SU-DHL-6 (cell line): ENCODE measurements at regions not wholly inside any gene's neighbourhood (a gene's known extent, or its start where the extent isn't known, plus 50 kb on each side); places are given as distances from the start of the nearest gene placed in this dataset.

Source experiments
- H2AFZ ChIP-seq: fragments of 200-600 bp; sonication (generic); 2 replicates; pipeline ENCODE4 v1.6.1; 2014; ENCODE audit warnings: low read depth, mild to moderate bottlenecking, moderate library complexity, mixed read lengths, antibody characterized with exemption, low read length; ENCODE audit not compliant: severe bottlenecking
- H3F3A ChIP-seq: fragments of 200-600 bp; shearing (Covaris generic); 2 replicates; pipeline ENCODE4 v1.6.0; 2016; ENCODE audit warnings: antibody characterized with exemption, mild to moderate bottlenecking; ENCODE audit not compliant: insufficient read depth
- H3K27ac ChIP-seq: fragments of 200-600 bp; sonication (generic); 2 replicates; pipeline ENCODE4 v1.5.1; 2016; ENCODE audit warnings: low read depth, mild to moderate bottlenecking, low read length, moderate library complexity, mixed read lengths
- H3K27me3 ChIP-seq: fragments of 200-600 bp; sonication (generic), shearing (Covaris generic); 2 replicates; pipeline ENCODE4 v1.6.0; 2014; ENCODE audit warnings: mild to moderate bottlenecking, low read length
- H3K36me3 ChIP-seq: fragments of 200-600 bp; sonication (generic); 2 replicates; pipeline ENCODE4 v1.6.1; 2014; ENCODE audit warnings: mild to moderate bottlenecking, low read length, mixed read lengths
- H3K4me2 ChIP-seq: fragments of 300-600, 200-600 bp; shearing (Covaris generic), sonication (generic); 2 replicates; pipeline ENCODE4 v1.6.0; 2014; ENCODE audit warnings: low read length, low read depth, mild to moderate bottlenecking; ENCODE audit not compliant: poor library complexity, severe bottlenecking
- H3K4me3 ChIP-seq: fragments of 200-600 bp; sonication (generic); 2 replicates; pipeline ENCODE4 v1.5.1; 2014; ENCODE audit warnings: antibody characterized with exemption, low read length, mild to moderate bottlenecking, mixed read lengths; ENCODE audit not compliant: insufficient read depth, poor library complexity, severe bottlenecking
- H3K79me2 ChIP-seq: fragments of 200-600 bp; sonication (generic); 2 replicates; pipeline ENCODE4 v1.6.1; 2014; ENCODE audit warnings: mild to moderate bottlenecking, low read length, moderate library complexity; ENCODE audit not compliant: insufficient read depth
- H3K9ac ChIP-seq: fragments of 200-600 bp; sonication (generic); 2 replicates; pipeline ENCODE4 v1.7.0; 2014; ENCODE audit warnings: mild to moderate bottlenecking, low read length
- H3K9me2 ChIP-seq: fragments of 200-600 bp; sonication (generic); replicated peaks from 2 replicates; pipeline ENCODE4 v1.6.1; 2014; ENCODE audit warnings: low read length; ENCODE audit not compliant: insufficient read depth
- H3K9me3 ChIP-seq: fragments of 200-600 bp; sonication (generic); 2 replicates; pipeline ENCODE4 v1.6.1; 2014; ENCODE audit warnings: low read length, mixed read lengths; ENCODE audit not compliant: insufficient read depth
- H4K20me1 ChIP-seq: fragments of 200-600 bp; sonication (generic); 2 replicates; pipeline ENCODE4 v1.6.1; 2014; ENCODE audit warnings: low read depth, mild to moderate bottlenecking, antibody characterized with exemption, low read length, moderate library complexity, mixed read lengths
- CTCF ChIP-seq: fragments of 200-600 bp; sonication (generic); IDR thresholded peaks from one replicate; pipeline ENCODE4 v1.5.1; 2017; ENCODE audit warnings: antibody characterized with exemption, mild to moderate bottlenecking, low read length, moderate library complexity; ENCODE audit not compliant: insufficient read depth, poor library complexity, severe bottlenecking
- EZH2phosphoT487 ChIP-seq: fragments of 200-600 bp; sonication (generic), shearing (Covaris generic); conservative IDR thresholded peaks from 2 replicates; pipeline ENCODE4 v1.6.1; 2018; ENCODE audit warnings: mild to moderate bottlenecking, antibody characterized with exemption, low read length, moderate library complexity, mixed read lengths

GRCh38 chr4:22312113-22312512, 203.8 kb downstream of the ADGRA3 start:
- no peak overlapping the region for H3K27ac ChIP-seq
- no peaks in the 10 kb centered on the region for H3K9me3 ChIP-seq
- H3K4me3 ChIP-seq: no peak overlapping the region
- no peak overlapping the region for H2AFZ ChIP-seq
- no peaks in the 10 kb centered on the region for H3K9me2 ChIP-seq
- no peaks in the 10 kb centered on the region for H3K27me3 ChIP-seq
- no peaks in the 10 kb centered on the region for H4K20me1 ChIP-seq
- no peaks in the 10 kb centered on the region for H3K36me3 ChIP-seq
- H3K4me2 ChIP-seq: no peak overlapping the region
- H3K79me2 ChIP-seq: no peaks in the 10 kb centered on the region
- no peak overlapping the region for H3K9ac ChIP-seq
- H3F3A ChIP-seq: no peaks in the 10 kb centered on the region
- TF ChIP-seq EZH2phosphoT487 (no peak), CTCF (no peak)

GRCh38 chr4:22301253-22301652, 214.6 kb downstream of the ADGRA3 start:
- no peak for TF ChIP-seq CTCF
- TF ChIP-seq EZH2phosphoT487: no peak

GRCh38 chr4:22299678-22300077, 216.2 kb downstream of the ADGRA3 start:
- Histone ChIP-seq H3K4me3 (no peak overlapping the region), H3F3A (no peaks in the 10 kb centered on the region), H3K4me2 (no peak overlapping the region), H3K36me3 (no peaks in the 10 kb centered on the region), H2AFZ (no peak overlapping the region), H3K9me2 (no peaks in the 10 kb centered on the region), H3K79me2 (no peaks in the 10 kb centered on the region), H3K9me3 (no peaks in the 10 kb centered on the region), H3K27ac (no peak overlapping the region), H3K9ac (no peak overlapping the region), H4K20me1 (no peaks in the 10 kb centered on the region), H3K27me3 (no peaks in the 10 kb centered on the region)
- TF ChIP-seq CTCF (no peak), EZH2phosphoT487 (no peak)

More at GRCh38 chr4:22301253-22301652, 214.6 kb downstream of the ADGRA3 start:
- Histone ChIP-seq H3K27me3 (no peaks in the 10 kb centered on the region), H4K20me1 (no peaks in the 10 kb centered on the region), H3F3A (no peaks in the 10 kb centered on the region), H3K27ac (no peak overlapping the region), H3K36me3 (no peaks in the 10 kb centered on the region), H3K4me2 (no peak overlapping the region), H3K9ac (no peak overlapping the region), H3K4me3 (no peak overlapping the region), H3K9me2 (no peaks in the 10 kb centered on the region), H3K79me2 (no peaks in the 10 kb centered on the region), H3K9me3 (no peaks in the 10 kb centered on the region), H2AFZ (no peak overlapping the region)

GRCh38 chr4:22287631-22288030, 228.2 kb downstream of the ADGRA3 start:
- H3K9ac ChIP-seq: no peak overlapping the region

More at GRCh38 chr4:22287631-22288030, 228.2 kb downstream of the ADGRA3 start:
- H2AFZ ChIP-seq: no peak overlapping the region
- no peaks in the 10 kb centered on the region for H3K79me2 ChIP-seq
- H3K27ac ChIP-seq: no peak overlapping the region
- H3K4me2 ChIP-seq: no peak overlapping the region
- no peaks in the 10 kb centered on the region for H3K27me3 ChIP-seq
- TF ChIP-seq EZH2phosphoT487 (no peak), CTCF (no peak)
- H3K36me3 ChIP-seq: no peaks in the 10 kb centered on the region
- no peaks in the 10 kb centered on the region for H3K9me3 ChIP-seq
- H3K4me3 ChIP-seq: no peak overlapping the region
- no peaks in the 10 kb centered on the region for H3K9me2 ChIP-seq
- no peaks in the 10 kb centered on the region for H4K20me1 ChIP-seq
- H3F3A ChIP-seq: no peaks in the 10 kb centered on the region
